ENCODE measurements at regions not wholly inside any gene's neighbourhood (a gene's known extent, or its start where the extent isn't known, plus 50 kb on each side); places are given as distances from the start of the nearest gene placed in this dataset.

DNA sequence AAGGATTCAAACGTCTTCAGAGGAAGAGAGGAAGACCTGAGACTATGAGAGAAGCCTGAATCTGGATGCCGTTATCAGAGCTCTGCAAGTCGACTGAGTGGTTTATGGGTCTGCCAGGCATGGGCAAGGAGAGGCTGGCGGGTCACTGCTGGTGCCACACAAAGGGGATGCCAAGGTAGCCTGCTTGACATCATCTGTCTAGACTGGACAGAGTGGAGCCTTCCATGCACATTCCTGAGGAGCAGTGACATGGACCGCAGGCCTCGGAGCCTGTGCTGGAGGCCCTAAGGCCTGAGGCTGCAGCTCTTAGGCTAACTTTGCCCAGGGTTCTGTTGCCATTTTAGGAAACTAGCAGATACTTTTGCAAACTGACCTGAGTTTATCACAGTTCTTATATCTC is 127.4 kb downstream of the WT1 start:
- Histone ChIP-seq H4K20me1 (ENCODE audit: insufficient read depth) (no peaks in the 10 kb centered on the region), H3K36me3 (replicated peaks in 1 of 2; ENCODE audit: control insufficient read depth in 1 of 2, insufficient read depth in 2 of 2, low read length in 1 of 2) (no peaks in the 10 kb centered on the region), H3K27me3 (ENCODE audit: insufficient read depth) (0 out of 2 replicates have a peak, but pooled peaks cover 7% of the 10 kb centered on the region), H3K4me2 (no peak overlapping the region), H3K79me2 (ENCODE audit: insufficient read depth) (no peaks in the 10 kb centered on the region), H3K4me3 (ENCODE audit: low read depth in 2 of 2, low read length in 1 of 2) (no peak overlapping the region), H3F3A (replicated peaks; ENCODE audit: insufficient read depth) (peaks cover 4% of the 10 kb centered on the region), H3K4me1 (ENCODE audit: control insufficient read depth in 1 of 2, insufficient read depth in 2 of 2, low read depth in 1 of 2, low read length in 1 of 2) (peaks cover 2 to 4% of the 10 kb centered on the region in 2 experiments; a peak in 2 of 4 replicates), H3K27ac (ENCODE audit: low read depth in 2 of 2, low read length in 1 of 2) (no peak overlapping the region), H3K9me3 (no peaks in the 10 kb centered on the region), H3K9ac (no peak overlapping the region), H2AFZ (ENCODE audit: low read depth) (no peak overlapping the region), H3K9me2 (no peaks in the 10 kb centered on the region)
- ChIA-PET POLR2A (no interaction called here), CTCF (interaction anchor here (1.7 kb wide), 1 partner anchor 10 kb away, joined by 5 read pairs; no protein-coding TSS in a partner anchor)
- TF ChIP-seq, protein P1, sequence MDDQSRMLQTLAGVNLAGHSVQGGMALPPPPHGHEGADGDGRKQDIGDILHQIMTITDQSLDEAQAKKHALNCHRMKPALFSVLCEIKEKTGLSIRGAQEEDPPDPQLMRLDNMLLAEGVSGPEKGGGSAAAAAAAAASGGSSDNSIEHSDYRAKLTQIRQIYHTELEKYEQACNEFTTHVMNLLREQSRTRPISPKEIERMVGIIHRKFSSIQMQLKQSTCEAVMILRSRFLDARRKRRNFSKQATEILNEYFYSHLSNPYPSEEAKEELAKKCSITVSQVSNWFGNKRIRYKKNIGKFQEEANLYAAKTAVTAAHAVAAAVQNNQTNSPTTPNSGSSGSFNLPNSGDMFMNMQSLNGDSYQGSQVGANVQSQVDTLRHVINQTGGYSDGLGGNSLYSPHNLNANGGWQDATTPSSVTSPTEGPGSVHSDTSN (IDR thresholded peaks at IDR 0.05), result no peak
- TF ChIP-seq MEF2A (IDR thresholded peaks at IDR 0.05; ENCODE audit: borderline replicate concordance, low read depth) (no peak), FOXJ3 (CRISPR knock-in tag; IDR thresholded peaks at IDR 0.05) (no peak)
- DNase-seq, result no peak
- 33% methylated on average over 4 of the region's 6 CpGs for WGBS (ENCODE audit: low lambda C conversion rate)

DNA sequence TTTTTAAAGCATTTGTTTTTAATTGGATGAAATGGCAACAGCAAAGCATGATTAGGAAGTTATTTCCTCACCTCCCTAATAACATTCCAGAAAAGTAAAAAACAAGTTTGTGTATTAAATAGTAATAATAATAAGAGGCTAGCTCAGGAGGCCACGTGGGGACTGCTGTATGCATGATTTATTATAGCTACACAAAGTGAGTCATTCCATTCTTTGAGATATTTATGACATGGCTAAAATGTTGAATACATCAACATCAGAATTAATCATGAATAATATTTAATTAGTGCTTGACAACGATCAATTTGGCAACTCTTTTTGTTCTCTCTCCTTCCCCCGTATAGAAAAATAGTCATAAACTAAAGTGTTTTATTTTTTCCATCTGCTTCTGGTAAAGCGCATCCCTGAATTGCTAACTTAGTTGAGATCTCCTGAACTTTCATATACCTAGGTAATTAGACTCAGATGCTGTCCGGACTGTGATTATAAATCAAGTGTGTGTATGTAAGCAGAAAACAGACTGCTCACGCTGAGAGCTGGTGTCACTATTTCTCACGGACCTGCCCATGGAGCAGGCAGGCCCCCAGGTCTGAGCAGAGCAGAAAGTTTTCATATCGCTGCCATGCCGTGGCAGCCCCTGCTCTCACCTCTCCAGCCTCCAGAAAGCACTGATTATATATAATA is 125.7 kb downstream of the WT1 start:
- Histone ChIP-seq H3K9ac (no peak overlapping the region), H3K27ac (ENCODE audit: low read depth in 2 of 2, low read length in 1 of 2) (no peak overlapping the region), H3K36me3 (replicated peaks in 1 of 2; ENCODE audit: control insufficient read depth in 1 of 2, insufficient read depth in 2 of 2, low read length in 1 of 2) (no peaks in the 10 kb centered on the region), H3K79me2 (ENCODE audit: insufficient read depth) (no peaks in the 10 kb centered on the region), H3K4me2 (no peak overlapping the region), H4K20me1 (ENCODE audit: insufficient read depth) (no peaks in the 10 kb centered on the region), H3F3A (replicated peaks; ENCODE audit: insufficient read depth) (peaks cover 5% of the 10 kb centered on the region), H3K4me1 (ENCODE audit: control insufficient read depth in 1 of 2, insufficient read depth in 2 of 2, low read depth in 1 of 2, low read length in 1 of 2) (peaks cover 2 to 4% of the 10 kb centered on the region in 2 experiments; a peak in 2 of 4 replicates), H3K9me3 (no peaks in the 10 kb centered on the region), H2AFZ (ENCODE audit: low read depth) (no peak overlapping the region), H3K4me3 (ENCODE audit: low read depth in 2 of 2, low read length in 1 of 2) (no peak overlapping the region), H3K9me2 (no peaks in the 10 kb centered on the region), H3K27me3 (ENCODE audit: insufficient read depth) (0 out of 2 replicates have a peak, but pooled peaks cover 7% of the 10 kb centered on the region)
- POLR2A ChIA-PET, result no interaction called here
- TF ChIP-seq, protein P1 (IDR thresholded peaks at IDR 0.05), result peak; percentile 76
- TF ChIP-seq JUND (IDR thresholded peaks at IDR 0.05), result peak; percentile 37; the same call in 1 of the 2 replicates
- TF ChIP-seq TCF12 (IDR thresholded peaks at IDR 0.05), result peak; percentile 52
- TF ChIP-seq, protein P2, sequence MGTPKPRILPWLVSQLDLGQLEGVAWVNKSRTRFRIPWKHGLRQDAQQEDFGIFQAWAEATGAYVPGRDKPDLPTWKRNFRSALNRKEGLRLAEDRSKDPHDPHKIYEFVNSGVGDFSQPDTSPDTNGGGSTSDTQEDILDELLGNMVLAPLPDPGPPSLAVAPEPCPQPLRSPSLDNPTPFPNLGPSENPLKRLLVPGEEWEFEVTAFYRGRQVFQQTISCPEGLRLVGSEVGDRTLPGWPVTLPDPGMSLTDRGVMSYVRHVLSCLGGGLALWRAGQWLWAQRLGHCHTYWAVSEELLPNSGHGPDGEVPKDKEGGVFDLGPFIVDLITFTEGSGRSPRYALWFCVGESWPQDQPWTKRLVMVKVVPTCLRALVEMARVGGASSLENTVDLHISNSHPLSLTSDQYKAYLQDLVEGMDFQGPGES (IDR thresholded peaks at IDR 0.05; ENCODE audit: low read depth, low read length), result no peak
- WGBS (ENCODE audit: low lambda C conversion rate), result 15% methylated on average over 9 of the region's 9 CpGs
- DNase-seq, result no peak
- CTCF ChIA-PET, result interaction anchor here (1.0 kb wide), 1 partner anchor 23 kb away, joined by 3 read pairs; no protein-coding TSS in a partner anchor

DNA sequence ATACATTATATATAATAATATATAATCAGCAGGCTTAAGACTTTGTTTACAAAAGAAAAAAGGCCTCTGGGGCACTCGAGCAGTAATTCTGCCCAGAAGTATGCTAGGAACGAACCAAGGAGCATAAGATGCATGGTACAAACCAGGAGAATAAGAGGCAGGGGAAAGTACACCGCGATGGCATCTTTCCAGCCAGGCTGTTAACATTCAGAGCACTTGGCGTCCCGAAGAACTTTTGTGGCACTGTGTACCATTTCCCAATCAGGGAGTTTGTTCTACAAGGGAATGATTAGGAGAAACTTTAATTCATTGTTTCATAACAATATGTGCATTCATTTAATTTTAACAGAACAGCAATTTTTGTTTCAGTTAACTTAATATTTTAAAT is 125.1 kb downstream of the WT1 start:
- Histone ChIP-seq H3K27me3 (ENCODE audit: insufficient read depth) (0 out of 2 replicates have a peak, but pooled peaks cover 6% of the 10 kb centered on the region), H3K79me2 (ENCODE audit: insufficient read depth) (no peaks in the 10 kb centered on the region), H3K27ac (ENCODE audit: low read depth in 2 of 2, low read length in 1 of 2) (no peak overlapping the region), H3K9me3 (no peaks in the 10 kb centered on the region), H2AFZ (ENCODE audit: low read depth) (no peak overlapping the region), H3K4me2 (no peak overlapping the region), H3F3A (replicated peaks; ENCODE audit: insufficient read depth) (peaks cover 5% of the 10 kb centered on the region), H3K4me3 (ENCODE audit: low read depth in 2 of 2, low read length in 1 of 2) (no peak overlapping the region), H3K36me3 (replicated peaks in 1 of 2; ENCODE audit: control insufficient read depth in 1 of 2, insufficient read depth in 2 of 2, low read length in 1 of 2) (no peaks in the 10 kb centered on the region), H3K4me1 (ENCODE audit: control insufficient read depth in 1 of 2, insufficient read depth in 2 of 2, low read depth in 1 of 2, low read length in 1 of 2) (peaks cover 2 to 4% of the 10 kb centered on the region in 2 experiments; a peak in 2 of 4 replicates), H3K9me2 (no peaks in the 10 kb centered on the region), H3K9ac (no peak overlapping the region), H4K20me1 (ENCODE audit: insufficient read depth) (no peaks in the 10 kb centered on the region)
- CTCF ChIA-PET, result interaction anchor here (1.0 kb wide), 1 partner anchor 23 kb away, joined by 3 read pairs; no protein-coding TSS in a partner anchor
- 38% methylated on average over 6 of the region's 6 CpGs for WGBS (ENCODE audit: low lambda C conversion rate)
- POLR2A ChIA-PET, result no interaction called here
- no peak for DNase-seq
- TF ChIP-seq FOXM1 (IDR thresholded peaks at IDR 0.05; ENCODE audit: low read depth) (no peak), EP300 (IDR thresholded peaks at IDR 0.05; ENCODE audit: borderline replicate concordance in 1 of 2, low read depth in 1 of 2, low read length in 1 of 2) (no peak), TAF1 (IDR thresholded peaks at IDR 0.05; ENCODE audit: borderline replicate concordance, low read depth, low read length) (no peak), TEAD4 (IDR thresholded peaks at IDR 0.05; ENCODE audit: borderline replicate concordance, insufficient read depth) (no peak), ELF1 (IDR thresholded peaks at IDR 0.05) (no peak), FOXJ3 (CRISPR knock-in tag; IDR thresholded peaks at IDR 0.05) (no peak), TCF12 (IDR thresholded peaks at IDR 0.05) (no peak), MEF2A (IDR thresholded peaks at IDR 0.05; ENCODE audit: borderline replicate concordance, low read depth) (no peak), NRF1 (IDR thresholded peaks at IDR 0.05; ENCODE audit: low read depth, low read length) (no peak), RFX5 (IDR thresholded peaks at IDR 0.05; ENCODE audit: low read length) (no peak), JUND (IDR thresholded peaks at IDR 0.05) (no peak), GATA2 (CRISPR knock-in tag; IDR thresholded peaks at IDR 0.05) (no peak), SMC3 (IDR thresholded peaks at IDR 0.05; ENCODE audit: low read depth, low read length) (no peak)
